PC-9 (cell line): ENCODE measurements at regions not wholly inside any gene's neighbourhood (a gene's known extent, or its start where the extent isn't known, plus 50 kb on each side); places are given as distances from the start of the nearest gene placed in this dataset.

Experiments
- CTCF ChIP-seq: fragments of 200-600 bp; sonication (generic); conservative IDR thresholded peaks from 2 replicates; pipeline ENCODE4 v1.6.1; 2017; ENCODE audit warnings: mixed run types, antibody characterized with exemption, mild to moderate bottlenecking, moderate library complexity
- EZH2 ChIP-seq: fragments of 200-600 bp; sonication (generic); IDR thresholded peaks from 2 replicates; pipeline ENCODE4 v1.8.0; 2017; ENCODE audit warnings: antibody characterized with exemption, low read depth

GRCh38 chr6:27804851-27805250, 107.3 kb downstream of the OR2B2 start:
- TF ChIP-seq CTCF = no peak
- TF ChIP-seq EZH2 = no peak
